Keratinocyte (primary cell): ENCODE measurements at regions not wholly inside any gene's neighbourhood (a gene's known extent, or its start where the extent isn't known, plus 50 kb on each side); places are given as distances from the start of the nearest gene placed in this dataset.

Experiments
- DNase-seq: peaks from one replicate; pipeline ENCODE4 v3.0.0-alpha.2; 2011; ENCODE audit warnings: low read depth, missing footprints, low spot score
- FAIRE-seq: peaks from 2 replicates; lab custom pipeline; 2011; peaks lifted over from hg19 to GRCh38; lab: Jason Lieb, UNC
- H2AFZ ChIP-seq: 2 replicates; pipeline ENCODE4 v1.6.0; 2012; ENCODE audit warnings: low read length, control low read depth, inconsistent platforms; ENCODE audit not compliant: control insufficient read depth
- H3K27ac ChIP-seq: 2 replicates; pipeline ENCODE4 v1.5.1; 2011; ENCODE audit warnings: low read length; ENCODE audit not compliant: control insufficient read depth, insufficient read depth
- H3K27me3 ChIP-seq: 3 replicates; pipeline ENCODE4 v1.6.0; 2011; ENCODE audit warnings: low read length; ENCODE audit not compliant: control insufficient read depth, insufficient read depth; ENCODE audit errors: extremely low read depth
- H3K36me3 ChIP-seq, 2 experiments: 2 replicates in 1 of 2; 3 replicates in 1 of 2; pipeline ENCODE4 v1.5.1; 2011; ENCODE audit warnings: low read length in 2 of 2, mild to moderate bottlenecking in 1 of 2; ENCODE audit not compliant: control insufficient read depth in 2 of 2, insufficient read depth in 2 of 2; ENCODE audit errors: extremely low read depth in 1 of 2
- H3K4me1 ChIP-seq: 3 replicates; pipeline ENCODE4 v1.5.1; 2011; ENCODE audit warnings: low read length; ENCODE audit not compliant: control insufficient read depth, insufficient read depth; ENCODE audit errors: extremely low read depth
- H3K4me2 ChIP-seq: 3 replicates; pipeline ENCODE4 v1.6.0; 2011; ENCODE audit warnings: low read depth, low read length; ENCODE audit not compliant: control insufficient read depth, insufficient read depth; ENCODE audit errors: extremely low read depth
- H3K4me3 ChIP-seq, 3 experiments: fragments of 200-600 bp in 1 of 3; sonication (generic) in 1 of 3; 2 replicates in 2 of 3; 3 replicates in 1 of 3; pipeline ENCODE4 v1.5.1; 2011 to 2016; ENCODE audit warnings: low read length in 3 of 3, mild to moderate bottlenecking in 3 of 3, control low read depth in 2 of 3, inconsistent platforms in 1 of 3, low read depth in 1 of 3, mixed read lengths in 1 of 3, mixed run types in 1 of 3, moderate library complexity in 1 of 3; ENCODE audit not compliant: control insufficient read depth in 2 of 3, insufficient read depth in 2 of 3; ENCODE audit errors: extremely low read depth in 1 of 3
- H3K79me2 ChIP-seq: 2 replicates; pipeline ENCODE4 v1.6.0; 2012; ENCODE audit warnings: low read length; ENCODE audit not compliant: control insufficient read depth, insufficient read depth
- H3K9ac ChIP-seq: 3 replicates; pipeline ENCODE4 v1.6.0; 2011; ENCODE audit warnings: low read length; ENCODE audit not compliant: control insufficient read depth, insufficient read depth; ENCODE audit errors: extremely low read depth
- H3K9me1 ChIP-seq: 3 replicates; pipeline ENCODE4 v1.6.0; 2011; ENCODE audit warnings: low read length; ENCODE audit not compliant: control insufficient read depth, insufficient read depth; ENCODE audit errors: extremely low read depth
- H3K9me3 ChIP-seq: 2 replicates; pipeline ENCODE4 v1.5.1; 2012; ENCODE audit warnings: low read depth, low read length; ENCODE audit not compliant: control insufficient read depth
- H4K20me1 ChIP-seq: 3 replicates; pipeline ENCODE4 v1.6.0; 2011; ENCODE audit warnings: low read length; ENCODE audit not compliant: control insufficient read depth, insufficient read depth; ENCODE audit errors: extremely low read depth
- EZH2 ChIP-seq: IDR thresholded peaks from one replicate; pipeline ENCODE4 v1.6.1; 2012; ENCODE audit warnings: inconsistent platforms, mild to moderate bottlenecking, low read length, moderate library complexity
- dilution Hi-C: fragments of 300-500 bp; cut with MboI; formaldehyde crosslinking; loops from one replicate; pipeline ENCODE4 v1.7.0; 2020; ENCODE audit warnings: low sequenced_read_pairs; ENCODE audit not compliant: extremely low pct_ligation_motif_present
- TF ChIP-seq, protein P1 (sequence below), 3 experiments: IDR thresholded peaks in 1 of 3; conservative IDR thresholded peaks in 1 of 3; optimal IDR thresholded peaks in 1 of 3; 2 replicates in 2 of 3; 3 replicates in 1 of 3; pipeline versions ENCODE3 to v1.5.1; 2011; ENCODE audit warnings: low read length in 3 of 3, mild to moderate bottlenecking in 3 of 3, moderate library complexity in 2 of 3, control low read depth in 1 of 3, inconsistent platforms in 1 of 3; ENCODE audit not compliant: insufficient read depth in 2 of 3; ENCODE audit errors: extremely low read depth in 1 of 3

DNA sequence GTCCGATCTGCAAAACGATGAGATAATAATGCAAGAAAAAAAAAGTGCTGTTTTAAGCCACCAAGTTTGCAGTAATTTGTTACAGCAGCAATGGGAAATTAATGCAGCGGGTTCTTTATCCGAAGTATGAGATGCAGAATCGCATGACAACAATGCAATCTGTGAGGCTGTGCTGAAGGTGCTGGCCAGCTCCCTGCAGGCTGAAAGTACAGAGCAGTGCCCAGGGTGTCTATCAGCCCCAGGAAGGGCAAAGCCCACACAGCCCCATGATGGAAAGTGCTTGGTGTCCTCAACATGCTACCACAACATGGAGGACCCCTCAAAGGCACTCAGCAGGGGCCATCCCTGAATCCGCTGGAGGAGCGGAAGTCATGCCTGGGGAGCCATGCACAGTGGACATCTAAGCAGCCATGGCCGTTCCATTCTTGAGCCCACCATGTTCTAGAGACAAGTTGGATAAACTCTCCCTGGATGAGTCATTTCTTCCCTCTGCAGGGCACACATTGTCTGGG, 199.5 kb upstream of the PFKP start:
- no peak for DNase-seq
- Histone ChIP-seq H3K4me2 (no peak overlapping the region), H3K27me3 (no peaks in the 10 kb centered on the region), H3K79me2 (no peaks in the 10 kb centered on the region), H3K9ac (no peak overlapping the region), H2AFZ (no peak overlapping the region), H3K27ac (no peak overlapping the region), H3K9me1 (no peaks in the 10 kb centered on the region), H3K36me3 (no peaks in the 10 kb centered on the region), H4K20me1 (no peaks in the 10 kb centered on the region), H3K4me3 (no peak overlapping the region), H3K9me3 (peaks cover 2% of the 10 kb centered on the region), H3K4me1 (no peaks in the 10 kb centered on the region)
- dilution Hi-C loops = no loop called here
- TF ChIP-seq, protein P1, sequence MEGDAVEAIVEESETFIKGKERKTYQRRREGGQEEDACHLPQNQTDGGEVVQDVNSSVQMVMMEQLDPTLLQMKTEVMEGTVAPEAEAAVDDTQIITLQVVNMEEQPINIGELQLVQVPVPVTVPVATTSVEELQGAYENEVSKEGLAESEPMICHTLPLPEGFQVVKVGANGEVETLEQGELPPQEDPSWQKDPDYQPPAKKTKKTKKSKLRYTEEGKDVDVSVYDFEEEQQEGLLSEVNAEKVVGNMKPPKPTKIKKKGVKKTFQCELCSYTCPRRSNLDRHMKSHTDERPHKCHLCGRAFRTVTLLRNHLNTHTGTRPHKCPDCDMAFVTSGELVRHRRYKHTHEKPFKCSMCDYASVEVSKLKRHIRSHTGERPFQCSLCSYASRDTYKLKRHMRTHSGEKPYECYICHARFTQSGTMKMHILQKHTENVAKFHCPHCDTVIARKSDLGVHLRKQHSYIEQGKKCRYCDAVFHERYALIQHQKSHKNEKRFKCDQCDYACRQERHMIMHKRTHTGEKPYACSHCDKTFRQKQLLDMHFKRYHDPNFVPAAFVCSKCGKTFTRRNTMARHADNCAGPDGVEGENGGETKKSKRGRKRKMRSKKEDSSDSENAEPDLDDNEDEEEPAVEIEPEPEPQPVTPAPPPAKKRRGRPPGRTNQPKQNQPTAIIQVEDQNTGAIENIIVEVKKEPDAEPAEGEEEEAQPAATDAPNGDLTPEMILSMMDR (optimal IDR thresholded peaks at IDR 0.05 in 1 of 3, IDR thresholded peaks at IDR 0.05 in 1 of 3, conservative IDR thresholded peaks at IDR 0.05 in 1 of 3; ENCODE audit: extremely low read depth in 1 of 3, insufficient read depth in 2 of 3, low read length in 3 of 3) = no peak
- TF ChIP-seq EZH2 = no peak
- no peak for FAIRE-seq

DNA sequence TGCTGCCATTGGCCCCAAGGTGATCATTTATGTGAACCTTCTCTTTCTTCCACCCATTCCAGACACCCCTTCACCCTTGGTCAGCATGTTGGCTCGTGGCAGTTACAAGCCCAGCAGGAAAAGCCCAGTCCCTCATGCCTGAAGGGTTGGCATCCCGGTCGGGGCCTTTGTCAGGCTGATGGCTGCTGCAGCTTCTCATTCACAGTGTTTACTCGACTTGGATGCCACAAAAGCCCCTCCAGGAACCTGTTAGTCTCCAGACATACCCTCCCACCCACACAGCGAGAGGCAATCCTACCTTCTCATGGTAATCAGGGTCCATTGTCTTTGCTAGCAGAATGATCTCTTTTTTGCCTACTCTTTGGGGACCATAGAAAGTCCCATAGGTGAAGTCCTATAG, 200.8 kb upstream of the PFKP start:
- Histone ChIP-seq H3K9ac (no peak overlapping the region), H3K4me1 (no peaks in the 10 kb centered on the region), H3K79me2 (no peaks in the 10 kb centered on the region), H3K27ac (no peak overlapping the region), H3K9me3 (no peaks in the 10 kb centered on the region), H3K9me1 (no peaks in the 10 kb centered on the region), H3K4me3 (no peak overlapping the region), H4K20me1 (no peaks in the 10 kb centered on the region), H2AFZ (no peak overlapping the region), H3K27me3 (no peaks in the 10 kb centered on the region), H3K4me2 (no peak overlapping the region), H3K36me3 (no peaks in the 10 kb centered on the region)
- no peak for DNase-seq
- dilution Hi-C loops = no loop called here
- no peak for TF ChIP-seq EZH2
- TF ChIP-seq, protein P1 (optimal IDR thresholded peaks at IDR 0.05 in 1 of 3, IDR thresholded peaks at IDR 0.05 in 1 of 3, conservative IDR thresholded peaks at IDR 0.05 in 1 of 3; ENCODE audit: extremely low read depth in 1 of 3, insufficient read depth in 2 of 3, low read length in 3 of 3) = no peak
- FAIRE-seq = no peak
